ENCODE measurements at regions not wholly inside any gene's neighbourhood (a gene's known extent, or its start where the extent isn't known, plus 50 kb on each side); places are given as distances from the start of the nearest gene placed in this dataset.
A peak's percentile ranks its signal among the peaks of the same experiment; 100 is the strongest.
"Not testable (repeated sequence)": the region's sequence is repeated elsewhere in the genome, so short reads cannot be mapped to it uniquely, and the experiment has no call there.

DNA sequence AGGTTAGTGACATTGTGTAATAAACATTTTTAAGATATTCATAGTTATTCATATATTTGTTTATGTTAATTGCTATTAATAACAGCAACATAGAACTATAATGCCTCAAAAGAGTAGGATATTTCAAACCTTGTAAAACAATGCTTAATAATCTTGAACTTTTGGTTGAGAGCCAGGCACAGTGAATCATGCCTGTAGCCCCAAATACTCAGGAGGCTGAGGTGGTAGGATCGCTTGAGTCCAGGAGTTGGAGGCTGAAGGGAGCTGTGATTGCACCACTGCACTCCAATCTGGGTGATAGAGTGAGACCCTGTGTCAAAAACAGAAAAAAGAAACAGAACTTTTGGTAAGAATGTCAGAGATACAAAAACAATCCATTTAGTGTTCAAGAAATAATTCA, 213.9 kb upstream of the SLITRK1 start:
- no peak for DNase-seq

DNA sequence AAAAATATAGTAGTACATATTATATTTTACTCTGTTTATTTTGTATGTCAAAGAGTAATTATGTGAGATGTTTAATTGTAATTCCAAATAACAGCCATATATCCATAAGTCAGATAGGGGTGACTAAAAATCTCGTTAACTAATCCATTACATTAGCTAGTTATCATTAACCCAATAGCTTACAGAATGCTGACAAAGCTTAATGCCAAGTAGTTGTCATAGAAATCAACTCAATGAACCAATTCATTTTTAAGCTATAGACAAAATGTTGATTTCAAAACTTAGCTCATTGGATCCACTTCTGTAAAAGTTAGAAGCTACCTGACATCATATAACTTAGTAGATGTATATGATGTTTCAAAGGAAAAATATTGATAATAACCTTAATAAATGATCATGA, 206.7 kb upstream of the SLITRK1 start:
- no peak for DNase-seq

GRCh38 chr13:84086847-84087162, 204.5 kb upstream of the SLITRK1 start:
- no peak for DNase-seq

- DNase-seq: not testable (repeated sequence)
Observed at GRCh38 chr13:84086098-84086846, 204.0 kb upstream of the SLITRK1 start.

- no peak for DNase-seq
Observed at GRCh38 chr13:84082462-84082861, 200.2 kb upstream of the SLITRK1 start.

DNA sequence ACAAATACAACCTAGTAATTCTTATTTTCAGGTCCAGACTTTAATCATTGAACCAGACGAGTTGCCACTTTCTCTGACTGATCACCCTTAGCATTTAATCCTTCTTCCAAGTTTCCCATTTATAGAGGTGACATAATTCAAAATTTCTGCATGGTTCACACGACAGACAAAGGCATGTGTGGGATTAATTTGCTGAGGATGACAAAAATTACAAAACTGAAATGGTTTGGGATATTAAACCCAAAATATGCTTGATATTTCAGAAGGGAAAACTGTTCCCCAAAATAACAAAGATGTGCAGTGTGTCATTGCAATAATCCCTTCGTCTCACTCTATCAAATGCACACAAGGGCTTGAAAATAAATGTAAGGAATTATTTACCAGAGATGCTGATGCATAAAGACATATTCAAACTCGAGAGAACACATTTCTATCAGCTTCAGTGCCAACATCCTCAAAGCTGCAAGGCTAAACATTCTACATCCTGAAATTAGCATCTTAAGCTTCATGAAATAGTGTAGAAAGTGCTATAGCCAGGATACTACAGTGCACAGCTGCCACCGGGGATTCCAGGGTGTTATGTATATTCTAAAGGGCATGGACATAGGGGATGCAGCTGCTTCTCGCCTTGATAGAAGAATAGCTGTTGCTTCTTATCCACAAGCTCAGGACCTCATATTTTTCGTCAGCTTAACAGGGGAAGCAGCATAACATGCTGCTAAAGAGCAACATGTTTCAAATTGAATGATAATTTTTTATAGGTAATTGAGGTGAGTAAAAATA, 198.7 kb upstream of the SLITRK1 start:
- no peak for DNase-seq

DNA sequence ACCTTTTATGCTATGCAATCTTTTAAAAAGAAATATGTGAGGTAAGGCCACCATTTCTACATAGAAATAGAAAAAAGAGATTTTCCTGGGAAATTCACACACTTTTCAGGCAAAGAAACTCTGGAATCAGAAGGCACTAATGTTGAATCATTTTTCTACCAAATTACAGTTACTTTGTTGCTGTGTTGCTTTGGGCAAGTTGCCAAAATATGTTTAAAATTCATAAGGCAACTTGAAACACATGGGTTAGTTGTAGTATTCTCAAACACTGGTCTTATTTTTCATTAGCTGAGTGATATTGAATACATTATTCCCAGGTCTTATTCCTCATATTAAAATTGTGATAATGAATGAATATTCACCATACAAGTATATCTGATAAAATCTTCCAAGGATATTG, 195.0 kb upstream of the SLITRK1 start:
- DNase-seq: no peak

- no peak for DNase-seq
Observed at GRCh38 chr13:84076280-84076679, 194.0 kb upstream of the SLITRK1 start.

DNA sequence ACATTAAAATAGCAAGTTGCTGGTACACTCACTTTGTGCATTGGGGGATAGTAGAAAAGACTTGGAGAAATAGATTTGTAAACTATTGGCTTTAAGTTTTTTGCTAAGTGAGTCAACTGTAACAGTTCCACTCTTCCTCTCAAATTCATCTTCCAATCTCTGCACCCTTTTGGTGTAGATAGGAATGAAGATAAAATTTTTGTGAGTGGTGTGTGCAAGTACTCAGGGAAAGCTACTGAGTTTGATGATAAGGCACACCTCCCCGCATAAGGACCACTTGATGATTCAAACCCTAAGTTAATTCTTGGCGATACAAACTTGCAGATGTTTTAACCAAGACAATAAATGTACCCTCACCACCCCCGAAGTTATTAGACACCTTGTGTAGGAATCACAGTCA, 168.3 kb upstream of the SLITRK1 start:
- no peak for DNase-seq

GRCh38 chr13:84049443-84050219, 167.4 kb upstream of the SLITRK1 start:
- no peak for DNase-seq

GRCh38 chr13:84044805-84045204, 162.5 kb upstream of the SLITRK1 start:
- DNase-seq: no peak

DNA sequence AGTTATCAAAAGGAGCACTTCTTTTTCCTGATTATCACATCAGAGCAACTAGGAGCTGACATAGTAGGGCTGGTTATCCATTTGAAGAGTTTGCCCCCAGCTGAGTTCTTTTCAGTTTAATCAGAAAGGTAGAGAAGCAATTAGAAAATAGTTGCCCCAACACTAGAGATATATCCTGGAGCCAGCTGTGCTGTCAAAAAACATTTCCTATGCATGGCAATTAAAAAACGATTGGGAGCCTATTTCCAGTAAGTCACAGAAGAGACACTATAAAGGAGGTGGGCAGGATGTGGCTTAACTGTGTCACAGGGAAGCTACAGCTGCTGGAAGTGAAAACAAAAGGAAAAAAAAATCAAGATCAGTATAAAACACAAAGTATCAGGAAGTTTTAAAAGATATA, 155.7 kb upstream of the SLITRK1 start:
- DNase-seq: peak; percentile 72

DNA sequence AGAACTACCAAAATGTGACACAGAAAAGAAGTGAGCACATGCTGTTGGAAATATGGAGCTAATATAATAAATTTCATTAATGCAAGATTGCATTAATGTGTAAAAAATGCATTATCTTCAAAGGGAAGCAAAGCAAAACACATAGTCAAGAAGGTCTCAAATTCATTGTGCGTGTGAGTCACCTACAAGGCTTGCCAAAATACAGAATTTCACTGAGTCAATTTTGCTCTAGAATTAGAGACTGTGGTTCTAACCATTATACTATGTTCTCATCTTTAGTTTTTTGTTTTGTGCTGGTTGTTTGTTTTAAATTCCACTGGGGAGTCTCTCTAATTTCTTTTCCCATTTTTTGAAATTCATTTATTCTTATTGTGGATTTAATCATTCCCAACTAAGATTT, 149.8 kb upstream of the SLITRK1 start:
- no peak for DNase-seq

GRCh38 chr13:84031120-84031519, 148.8 kb upstream of the SLITRK1 start:
- no peak for DNase-seq

GRCh38 chr13:84029396-84029795, 147.1 kb upstream of the SLITRK1 start:
- DNase-seq: no peak

- no peak for DNase-seq
Observed at GRCh38 chr13:84025824-84026223, 143.6 kb upstream of the SLITRK1 start.

DNA sequence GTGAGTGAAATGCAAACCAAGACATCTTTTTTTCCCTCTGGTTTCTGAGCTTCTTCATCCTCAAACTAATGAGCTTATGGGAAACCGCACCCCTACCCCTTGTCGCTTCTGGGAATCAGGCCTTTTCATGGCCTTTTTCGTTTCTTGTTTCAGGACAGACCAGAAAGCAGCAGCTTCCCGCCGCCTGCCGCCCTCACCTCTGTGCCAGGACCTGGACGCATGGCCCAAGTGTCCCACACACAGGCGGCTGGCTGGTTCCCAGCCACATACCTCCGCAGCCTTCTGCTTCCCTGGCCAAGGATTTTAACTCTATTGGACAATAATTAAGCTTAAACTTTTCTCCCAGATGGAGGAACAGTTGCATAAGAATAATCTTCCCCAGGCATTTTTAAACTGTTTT, 114.1 kb upstream of the SLITRK1 start:
- DNase-seq: no peak

DNA sequence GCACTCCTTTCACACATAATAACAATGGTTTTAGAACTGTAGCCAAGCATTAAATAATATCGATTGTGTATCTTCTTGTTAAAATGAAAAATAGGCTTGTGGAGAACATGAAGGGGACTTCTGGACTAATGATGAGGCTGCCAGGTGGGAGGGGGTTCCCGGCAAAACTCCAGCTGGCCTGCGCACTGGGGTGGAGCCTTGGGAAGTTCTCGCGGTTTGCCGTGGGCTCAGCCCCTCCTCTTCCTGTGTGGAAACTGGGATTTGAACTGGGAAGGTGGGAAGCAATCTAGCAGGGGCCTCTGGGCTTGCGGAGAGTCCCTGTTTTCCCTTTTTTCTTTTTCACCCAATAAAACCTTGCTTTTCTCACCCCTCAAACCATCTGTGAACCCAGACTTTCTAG, 113.7 kb upstream of the SLITRK1 start:
- DNase-seq: no peak

DNA sequence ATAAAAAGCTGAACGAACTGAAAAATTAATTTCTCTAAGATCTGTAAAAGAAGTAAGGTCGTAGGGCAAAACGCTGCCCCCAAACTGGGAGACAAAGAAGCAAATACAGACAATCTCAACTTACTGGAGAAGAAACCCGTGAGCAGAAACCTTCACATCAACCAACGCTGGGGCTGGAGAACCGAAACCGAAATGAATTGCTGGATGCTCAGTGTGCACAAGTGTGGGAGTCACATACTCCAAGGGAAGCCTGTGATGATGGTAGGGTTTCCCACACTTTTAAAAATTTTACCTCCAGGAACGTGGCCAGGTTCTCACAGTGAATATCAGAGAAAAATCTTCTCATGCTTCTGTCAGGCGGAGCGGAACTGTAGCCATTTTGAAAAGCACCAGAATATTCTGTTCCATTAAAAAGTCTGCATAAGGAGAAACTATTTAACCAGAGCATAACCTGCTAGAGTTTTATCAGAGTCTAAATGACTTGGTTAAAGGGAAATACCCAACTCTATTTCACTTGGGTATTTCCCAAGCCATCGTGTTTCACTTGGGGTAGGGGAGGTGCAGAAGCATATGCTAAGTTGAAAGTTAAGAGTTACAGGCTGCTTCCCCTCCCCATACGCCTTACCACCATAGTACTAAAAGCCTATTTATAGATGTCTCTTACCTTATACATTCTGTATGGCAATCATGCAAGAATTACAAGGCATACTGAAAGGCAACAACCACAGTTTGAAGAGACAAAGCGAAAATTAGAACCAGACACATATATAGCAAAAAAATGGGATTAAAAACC, 110.5 kb upstream of the SLITRK1 start:
- DNase-seq: no peak

DNA sequence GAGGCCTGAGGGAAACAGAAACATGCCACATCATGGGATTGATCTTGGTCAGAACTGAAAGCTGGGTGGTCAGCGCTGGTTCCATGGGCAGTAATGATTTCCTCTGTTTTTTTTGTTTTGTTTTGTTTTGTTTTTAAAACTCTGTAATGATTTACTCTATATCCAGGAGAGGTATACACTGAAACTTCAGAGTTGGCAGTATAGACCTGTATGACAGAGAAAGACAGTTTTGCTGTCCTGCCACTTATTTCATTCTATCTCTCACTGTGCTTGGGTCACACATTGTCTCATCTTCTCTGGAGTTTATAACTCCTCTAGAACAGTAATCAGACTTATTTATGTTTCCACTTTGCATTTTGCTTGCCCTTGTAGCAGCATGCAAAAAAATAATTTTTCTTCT, 105.1 kb upstream of the SLITRK1 start:
- no peak for DNase-seq

DNA sequence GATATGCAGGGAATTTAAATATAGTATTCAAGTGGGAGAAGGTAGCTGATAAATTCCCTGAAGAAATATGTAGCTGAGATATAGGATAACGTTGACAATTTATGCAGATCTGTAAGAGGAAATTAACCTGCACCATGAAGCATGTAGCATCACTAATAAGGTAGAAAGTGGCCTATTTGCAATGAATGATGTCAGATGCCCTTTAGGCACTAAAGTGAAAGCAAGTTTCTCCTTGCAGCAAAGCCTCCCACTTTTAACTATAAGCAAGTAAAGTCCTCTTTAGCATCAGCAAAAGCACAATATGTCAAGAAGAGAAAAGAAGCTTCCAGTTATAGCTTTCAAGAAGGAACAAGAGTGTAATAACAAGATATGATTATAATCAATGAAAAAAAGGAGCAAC, 102.5 kb upstream of the SLITRK1 start:
- no peak for DNase-seq

DNA sequence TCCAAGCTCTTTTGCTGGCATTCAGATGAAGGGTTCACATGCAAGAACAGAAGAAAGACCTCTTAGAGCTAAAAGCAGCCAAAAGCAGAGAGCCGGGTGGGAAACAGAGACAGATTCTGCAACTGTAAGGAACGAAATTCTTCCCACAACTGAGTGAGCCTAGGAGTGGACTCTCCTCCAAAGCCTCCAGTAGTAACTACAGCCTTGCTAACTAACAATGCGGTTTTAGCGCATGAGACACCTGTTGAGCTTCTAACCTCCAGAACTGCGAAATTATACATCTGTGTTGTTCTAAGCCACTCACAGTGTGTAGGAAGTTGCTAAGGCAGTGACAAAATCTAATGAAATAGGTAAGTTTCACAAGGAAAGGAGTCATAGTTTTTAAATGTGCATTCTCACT, 98.1 kb upstream of the SLITRK1 start:
- no peak for DNase-seq

GRCh38 chr13:83975655-83976165, 93.4 kb upstream of the SLITRK1 start:
- DNase-seq: no peak

Measured in DMS153 (cell line).